Activated CD8-positive, alpha-beta memory T cell treated with anti-CD3 and anti-CD28 coated beads, Interleukin-2, amount 10 ng/mL, durations not matched to agents 7 days and 5 days (primary cell): ENCODE measurements at regions not wholly inside any gene's neighbourhood (a gene's known extent, or its start where the extent isn't known, plus 50 kb on each side); places are given as distances from the start of the nearest gene placed in this dataset.

Experiments
- ATAC-seq: fragments of 150-1000 bp; cut with Tn5 transposase; one replicate; pipeline ENCODE4 v1.10.0; 2021; ENCODE audit warnings: moderate library complexity
- CTCF ChIA-PET: fragments of 350-600 bp; sonication (Branson Sonifier 250); formaldehyde crosslinking; loops from one replicate; lab custom pipeline; 2021; ENCODE audit warnings: antibody characterized with exemption; lab: Charles Lee
- DNase-seq: peaks from one replicate; pipeline ENCODE4 v3.0.0-alpha.2; 2020
- H3K27ac Mint-ChIP-seq: one replicate; pipeline ENCODE4 v1.8.0; 2021; ENCODE audit warnings: mild to moderate bottlenecking, mixed read lengths
- H3K27me3 Mint-ChIP-seq: one replicate; pipeline ENCODE4 v1.8.0; 2021; ENCODE audit warnings: mixed read lengths
- H3K36me3 Mint-ChIP-seq: one replicate; pipeline ENCODE4 v1.8.0; 2021; ENCODE audit warnings: mild to moderate bottlenecking, mixed read lengths
- H3K4me1 Mint-ChIP-seq: one replicate; pipeline ENCODE4 v1.8.0; 2021; ENCODE audit warnings: mixed read lengths
- H3K4me3 Mint-ChIP-seq: one replicate; pipeline ENCODE4 v1.8.0; 2021; ENCODE audit warnings: mild to moderate bottlenecking, moderate library complexity, mixed read lengths
- H3K9me3 Mint-ChIP-seq: one replicate; pipeline ENCODE4 v1.8.0; 2022; ENCODE audit warnings: low read depth, mixed read lengths

- no peak for DNase-seq
- Mint-ChIP-seq H3K9me3 (no peaks in the 10 kb centered on the region), H3K36me3 (no peaks in the 10 kb centered on the region), H3K4me1 (no peaks in the 10 kb centered on the region), H3K27ac (no peak overlapping the region), H3K27me3 (peaks cover 4% of the 10 kb centered on the region), H3K4me3 (no peak overlapping the region)
- ATAC-seq, result no peak
- CTCF ChIA-PET, result no interaction called here
These were observed 277.5 kb downstream of the IL15 start for GRCh38 chr4:141913928-141914327.

DNA sequence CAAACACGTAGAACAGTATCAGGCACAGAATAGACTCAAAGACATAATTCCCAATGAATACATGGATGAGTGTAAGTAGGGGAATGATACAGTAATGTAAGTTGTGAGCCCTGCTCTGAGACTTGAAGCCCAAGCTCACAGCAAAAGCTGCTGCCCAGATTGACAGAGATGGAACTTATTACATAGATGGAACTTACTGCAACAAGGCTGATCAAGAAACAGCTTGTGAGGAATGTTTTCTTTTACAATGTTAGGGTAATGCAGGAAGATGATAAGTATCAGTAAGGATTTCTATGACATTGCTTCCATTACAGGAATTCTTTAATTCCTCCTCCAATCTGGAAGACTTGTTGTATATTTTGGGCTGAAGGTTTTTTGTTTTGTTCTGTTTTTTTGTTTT lies 278.4 kb downstream of the IL15 start:
- no peak for ATAC-seq
- CTCF ChIA-PET, result interaction anchor here (0.5 kb wide), 1 partner anchor 1112 kb away, joined by 4 read pairs; no protein-coding TSS in a partner anchor

DNA sequence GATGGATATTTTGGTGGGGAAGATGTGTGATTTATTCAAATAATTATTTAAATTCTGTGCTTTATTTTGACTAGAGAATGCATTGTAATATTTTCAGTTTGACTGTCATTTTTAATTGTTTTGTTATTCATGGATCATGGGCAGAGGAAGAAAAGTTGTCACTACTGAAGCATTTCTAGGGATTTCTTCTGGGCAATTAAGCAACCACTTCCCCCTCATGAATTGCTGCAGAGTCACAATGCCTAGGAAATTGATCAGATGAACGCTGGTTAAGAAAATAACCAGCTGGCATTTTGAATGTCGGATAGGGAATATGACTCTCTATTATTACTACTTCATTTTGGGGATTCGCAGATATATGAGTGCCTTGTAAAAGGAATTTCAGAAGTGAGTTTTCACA lies 283.3 kb downstream of the IL15 start:
- no peak for ATAC-seq
- H3K36me3 Mint-ChIP-seq, result no peaks in the 10 kb centered on the region
- CTCF ChIA-PET, result no interaction called here

More for the DNA sequence above, 278.4 kb downstream of the IL15 start:
- H3K36me3 Mint-ChIP-seq, result no peaks in the 10 kb centered on the region
- no peaks in the 10 kb centered on the region for H3K4me1 Mint-ChIP-seq
- peaks cover 4% of the 10 kb centered on the region for H3K27me3 Mint-ChIP-seq
- no peak overlapping the region for H3K4me3 Mint-ChIP-seq
- no peaks in the 10 kb centered on the region for H3K9me3 Mint-ChIP-seq
- no peak overlapping the region for H3K27ac Mint-ChIP-seq
- no peak for DNase-seq

GRCh38 chr4:141921293-141921692 lies 284.9 kb downstream of the IL15 start:
- no peak for DNase-seq
- no peak for ATAC-seq
- Mint-ChIP-seq H3K27me3 (no peaks in the 10 kb centered on the region), H3K27ac (no peak overlapping the region), H3K9me3 (no peaks in the 10 kb centered on the region), H3K4me1 (no peaks in the 10 kb centered on the region), H3K4me3 (no peak overlapping the region), H3K36me3 (no peaks in the 10 kb centered on the region)
- CTCF ChIA-PET, result no interaction called here

More for the DNA sequence above, 283.3 kb downstream of the IL15 start:
- no peaks in the 10 kb centered on the region for H3K27me3 Mint-ChIP-seq
- no peak overlapping the region for H3K4me3 Mint-ChIP-seq
- DNase-seq, result no peak
- no peak overlapping the region for H3K27ac Mint-ChIP-seq
- no peaks in the 10 kb centered on the region for H3K4me1 Mint-ChIP-seq
- no peaks in the 10 kb centered on the region for H3K9me3 Mint-ChIP-seq

GRCh38 chr4:141922236-141922635 lies 285.9 kb downstream of the IL15 start:
- Mint-ChIP-seq H3K4me1 (no peaks in the 10 kb centered on the region), H3K36me3 (no peaks in the 10 kb centered on the region), H3K4me3 (no peak overlapping the region), H3K9me3 (no peaks in the 10 kb centered on the region), H3K27ac (no peak overlapping the region), H3K27me3 (no peaks in the 10 kb centered on the region)
- DNase-seq, result no peak
- CTCF ChIA-PET, result no interaction called here
- ATAC-seq, result no peak

GRCh38 chr4:141926406-141926805 lies 290.0 kb downstream of the IL15 start:
- Mint-ChIP-seq H3K27me3 (no peaks in the 10 kb centered on the region), H3K9me3 (no peaks in the 10 kb centered on the region), H3K27ac (no peak overlapping the region), H3K4me1 (no peaks in the 10 kb centered on the region), H3K4me3 (no peak overlapping the region), H3K36me3 (no peaks in the 10 kb centered on the region)
- DNase-seq (no peak), ATAC-seq (no peak)
- CTCF ChIA-PET, result no interaction called here

DNA sequence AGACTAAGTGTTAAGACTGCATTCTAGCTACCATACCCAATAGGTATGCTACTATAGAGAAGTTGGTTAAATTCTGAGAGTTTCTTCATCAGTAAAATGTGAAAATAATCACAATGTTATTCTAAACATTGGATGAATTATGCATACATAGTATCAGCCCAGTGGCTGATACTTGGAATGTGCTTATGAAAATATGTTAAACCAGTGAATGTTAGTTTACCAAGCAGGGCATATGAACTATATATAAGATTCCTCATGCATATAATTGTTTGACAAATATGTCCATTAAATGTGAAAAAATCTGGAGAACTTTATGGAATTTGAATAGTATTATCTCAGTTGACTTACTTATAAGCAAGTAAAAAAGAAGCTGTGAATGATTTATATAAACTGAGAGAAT lies 296.1 kb downstream of the IL15 start:
- H3K27ac Mint-ChIP-seq, result no peak overlapping the region
- peaks cover 3% of the 10 kb centered on the region for H3K9me3 Mint-ChIP-seq
- H3K4me1 Mint-ChIP-seq, result no peaks in the 10 kb centered on the region
- CTCF ChIA-PET, result no interaction called here
- DNase-seq (no peak), ATAC-seq (no peak)
- peaks cover 2% of the 10 kb centered on the region for H3K27me3 Mint-ChIP-seq
- no peaks in the 10 kb centered on the region for H3K36me3 Mint-ChIP-seq
- H3K4me3 Mint-ChIP-seq, result no peak overlapping the region

GRCh38 chr4:141933978-141934377 lies 297.6 kb downstream of the IL15 start:
- Mint-ChIP-seq H3K27me3 (peaks cover 2% of the 10 kb centered on the region), H3K4me3 (no peak overlapping the region), H3K36me3 (no peaks in the 10 kb centered on the region), H3K4me1 (no peaks in the 10 kb centered on the region), H3K9me3 (peaks cover 6% of the 10 kb centered on the region), H3K27ac (no peak overlapping the region)
- ATAC-seq (no peak), DNase-seq (no peak)
- CTCF ChIA-PET, result no interaction called here

- no peak overlapping the region for H3K4me3 Mint-ChIP-seq
- no peaks in the 10 kb centered on the region for H3K27me3 Mint-ChIP-seq
- no peaks in the 10 kb centered on the region for H3K9me3 Mint-ChIP-seq
- H3K36me3 Mint-ChIP-seq, result no peaks in the 10 kb centered on the region
- H3K27ac Mint-ChIP-seq, result no peak overlapping the region
- DNase-seq (no peak), ATAC-seq (no peak)
- H3K4me1 Mint-ChIP-seq, result no peaks in the 10 kb centered on the region
- CTCF ChIA-PET, result no interaction called here
These were observed 319.3 kb downstream of the IL15 start for GRCh38 chr4:141955696-141956095.

GRCh38 chr4:141957416-141957815 lies 321.0 kb downstream of the IL15 start:
- Mint-ChIP-seq H3K9me3 (no peaks in the 10 kb centered on the region), H3K36me3 (no peaks in the 10 kb centered on the region), H3K4me1 (no peaks in the 10 kb centered on the region), H3K4me3 (no peak overlapping the region), H3K27me3 (no peaks in the 10 kb centered on the region), H3K27ac (no peak overlapping the region)
- DNase-seq (no peak), ATAC-seq (no peak)
- CTCF ChIA-PET, result no interaction called here

- CTCF ChIA-PET, result interaction anchor here (0.6 kb wide), 1 partner anchor 532 kb away, joined by 3 read pairs; no protein-coding TSS in a partner anchor
- ATAC-seq (no peak), DNase-seq (no peak)
- Mint-ChIP-seq H3K9me3 (no peaks in the 10 kb centered on the region), H3K27ac (no peak overlapping the region), H3K4me3 (no peak overlapping the region), H3K36me3 (no peaks in the 10 kb centered on the region), H3K27me3 (peaks cover 2% of the 10 kb centered on the region), H3K4me1 (no peaks in the 10 kb centered on the region)
These were observed 326.1 kb downstream of the IL15 start for GRCh38 chr4:141962486-141962885.

GRCh38 chr4:141971869-141972268 lies 335.5 kb downstream of the IL15 start:
- Mint-ChIP-seq H3K4me3 (no peak overlapping the region), H3K36me3 (no peaks in the 10 kb centered on the region), H3K4me1 (no peaks in the 10 kb centered on the region), H3K27me3 (no peaks in the 10 kb centered on the region), H3K27ac (no peak overlapping the region), H3K9me3 (peaks cover 3% of the 10 kb centered on the region)
- CTCF ChIA-PET, result no interaction called here
- ATAC-seq (no peak), DNase-seq (no peak)

- Mint-ChIP-seq H3K9me3 (peaks cover 3% of the 10 kb centered on the region), H3K4me1 (no peaks in the 10 kb centered on the region), H3K36me3 (no peaks in the 10 kb centered on the region), H3K27me3 (no peaks in the 10 kb centered on the region), H3K4me3 (no peak overlapping the region), H3K27ac (no peak overlapping the region)
- no peak for DNase-seq
- no peak for ATAC-seq
- CTCF ChIA-PET, result no interaction called here
These were observed 336.6 kb downstream of the IL15 start for GRCh38 chr4:141972950-141973349.
